D721Med (cell line): ENCODE measurements at regions not wholly inside any gene's neighbourhood (a gene's known extent, or its start where the extent isn't known, plus 50 kb on each side); places are given as distances from the start of the nearest gene placed in this dataset.
"Not testable (repeated sequence)": the region's sequence is repeated elsewhere in the genome, so short reads cannot be mapped to it uniquely, and the experiment has no call there.

ENCODE experiments used
- DNase-seq: peaks from one replicate; pipeline ENCODE4 v3.0.0; 2011; ENCODE audit warnings: low spot score; ENCODE audit not compliant: insufficient read length
- FAIRE-seq: peaks from 2 replicates; lab custom pipeline; 2011; peaks lifted over from hg19 to GRCh38; lab: Jason Lieb, UNC
- CTCF ChIP-seq: IDR thresholded peaks from 2 replicates; pipeline ENCODE4 v1.5.1; 2012; ENCODE audit warnings: mild to moderate bottlenecking, control low read depth; ENCODE audit not compliant: insufficient read depth; ENCODE audit errors: missing control alignments

- FAIRE-seq (no peak), DNase-seq (no peak)
- TF ChIP-seq CTCF, result no peak
Measured at GRCh38 chr6:139736325-139736906, 362.0 kb upstream of the CITED2 start.

- FAIRE-seq (no peak), DNase-seq (no peak)
- no peak for TF ChIP-seq CTCF
Measured at GRCh38 chr6:139732451-139732850, 358.0 kb upstream of the CITED2 start.

- no peak for DNase-seq
- TF ChIP-seq CTCF, result no peak
- FAIRE-seq, result no peak
Measured at GRCh38 chr6:139730340-139730974, 356.0 kb upstream of the CITED2 start.

GRCh38 chr6:139728876-139729427, 354.5 kb upstream of the CITED2 start:
- no peak for TF ChIP-seq CTCF
- DNase-seq (no peak), FAIRE-seq (no peak)

GRCh38 chr6:139726272-139726671, 351.8 kb upstream of the CITED2 start:
- not testable (repeated sequence) for FAIRE-seq, DNase-seq

- no peak for DNase-seq
- no peak for TF ChIP-seq CTCF
- FAIRE-seq, result no peak
Measured at GRCh38 chr6:139722530-139722929, 348.1 kb upstream of the CITED2 start.

- FAIRE-seq (no peak), DNase-seq (no peak)
- no peak for TF ChIP-seq CTCF
Measured at GRCh38 chr6:139721954-139722353, 347.5 kb upstream of the CITED2 start.
